ENCODE measurements at regions not wholly inside any gene's neighbourhood (a gene's known extent, or its start where the extent isn't known, plus 50 kb on each side); places are given as distances from the start of the nearest gene placed in this dataset.

DNA sequence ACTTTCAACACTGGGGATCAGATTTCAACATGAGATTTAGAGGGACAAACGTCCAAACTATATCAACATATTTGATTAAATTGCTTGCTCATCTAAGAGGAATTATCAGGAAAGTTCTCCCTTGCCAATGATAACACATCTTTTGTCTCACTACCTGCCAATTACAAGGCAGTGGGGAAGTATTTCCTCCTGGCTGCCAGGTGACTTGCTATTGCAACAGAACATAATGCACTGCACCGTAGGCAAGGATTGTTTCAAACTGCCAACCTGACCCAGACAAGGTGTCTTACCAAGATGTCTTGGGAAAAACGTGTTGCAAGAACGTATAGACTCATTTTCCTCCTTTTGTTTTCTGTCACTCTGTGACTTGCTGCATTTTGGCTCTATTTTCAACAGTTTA, 711.6 kb downstream of the METTL15 start:
- Histone ChIP-seq H3K27ac (ENCODE audit: low read depth in 1 of 2, low read length in 1 of 2) (no peak overlapping the region), H3K4me1 (ENCODE audit: control insufficient read depth in 5 of 5, insufficient read depth in 5 of 5, low read length in 5 of 5) (no peaks in the 10 kb centered on the region), H3K9me3 (ENCODE audit: control insufficient read depth in 4 of 4, insufficient read depth in 3 of 4, low read length in 3 of 4) (no peaks in the 10 kb centered on the region), H3K36me3 (ENCODE audit: control insufficient read depth in 4 of 4, insufficient read depth in 4 of 4, low read length in 4 of 4) (no peaks in the 10 kb centered on the region), H3K27me3 (ENCODE audit: control insufficient read depth in 3 of 3, insufficient read depth in 3 of 3, low read length in 2 of 3) (no peaks in the 10 kb centered on the region), H3K4me3 (no peak overlapping the region), H3K9ac (ENCODE audit: insufficient read depth in 1 of 2, low read length in 2 of 2) (no peak overlapping the region)
- WGBS, 2 donors: 47 to 51% methylated on average over 4 of the region's 4 CpGs
- TF ChIP-seq, protein P1, sequence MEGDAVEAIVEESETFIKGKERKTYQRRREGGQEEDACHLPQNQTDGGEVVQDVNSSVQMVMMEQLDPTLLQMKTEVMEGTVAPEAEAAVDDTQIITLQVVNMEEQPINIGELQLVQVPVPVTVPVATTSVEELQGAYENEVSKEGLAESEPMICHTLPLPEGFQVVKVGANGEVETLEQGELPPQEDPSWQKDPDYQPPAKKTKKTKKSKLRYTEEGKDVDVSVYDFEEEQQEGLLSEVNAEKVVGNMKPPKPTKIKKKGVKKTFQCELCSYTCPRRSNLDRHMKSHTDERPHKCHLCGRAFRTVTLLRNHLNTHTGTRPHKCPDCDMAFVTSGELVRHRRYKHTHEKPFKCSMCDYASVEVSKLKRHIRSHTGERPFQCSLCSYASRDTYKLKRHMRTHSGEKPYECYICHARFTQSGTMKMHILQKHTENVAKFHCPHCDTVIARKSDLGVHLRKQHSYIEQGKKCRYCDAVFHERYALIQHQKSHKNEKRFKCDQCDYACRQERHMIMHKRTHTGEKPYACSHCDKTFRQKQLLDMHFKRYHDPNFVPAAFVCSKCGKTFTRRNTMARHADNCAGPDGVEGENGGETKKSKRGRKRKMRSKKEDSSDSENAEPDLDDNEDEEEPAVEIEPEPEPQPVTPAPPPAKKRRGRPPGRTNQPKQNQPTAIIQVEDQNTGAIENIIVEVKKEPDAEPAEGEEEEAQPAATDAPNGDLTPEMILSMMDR (IDR thresholded peaks at IDR 0.05; ENCODE audit: control extremely low read depth, extremely low read depth): no peak
- ATAC-seq (ENCODE audit: insufficient read depth, low FRiP score): no peak
- no peak for DNase-seq

DNA sequence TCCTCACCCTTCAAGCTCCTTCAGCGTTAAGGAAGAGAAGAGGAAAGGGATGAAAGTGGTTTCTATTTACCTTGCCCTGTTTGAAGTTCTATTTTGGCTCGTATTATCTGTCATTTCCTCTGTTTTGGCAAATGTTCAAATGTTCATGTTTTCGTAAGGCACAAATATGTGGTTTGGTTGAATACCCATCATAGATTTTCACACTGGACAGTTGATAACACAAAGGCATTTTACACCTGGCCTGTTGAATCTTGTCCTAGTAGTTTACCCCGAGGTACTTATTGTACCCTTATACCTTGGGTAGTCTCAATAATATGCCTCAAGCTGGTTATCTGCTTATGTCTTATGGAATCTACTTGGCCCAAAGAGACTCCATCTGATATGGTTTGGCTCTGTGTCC, 706.9 kb downstream of the METTL15 start:
- H3K36me3 ChIP-seq (ENCODE audit: control insufficient read depth in 4 of 4, insufficient read depth in 4 of 4, low read length in 4 of 4): no peaks in the 10 kb centered on the region
- no peak overlapping the region for H3K9ac ChIP-seq (ENCODE audit: insufficient read depth in 1 of 2, low read length in 2 of 2)
- no peaks in the 10 kb centered on the region for H3K27me3 ChIP-seq (ENCODE audit: control insufficient read depth in 3 of 3, insufficient read depth in 3 of 3, low read length in 2 of 3)
- no peaks in the 10 kb centered on the region for H3K9me3 ChIP-seq (ENCODE audit: control insufficient read depth in 4 of 4, insufficient read depth in 3 of 4, low read length in 3 of 4)
- DNase-seq (no peak), ATAC-seq (ENCODE audit: insufficient read depth, low FRiP score) (no peak)
- 55 to 60% methylated on average over 4 of the region's 4 CpGs for WGBS, 2 donors
- no peak overlapping the region for H3K27ac ChIP-seq (ENCODE audit: low read depth in 1 of 2, low read length in 1 of 2)
- H3K4me1 ChIP-seq (ENCODE audit: control insufficient read depth in 5 of 5, insufficient read depth in 5 of 5, low read length in 5 of 5): no peaks in the 10 kb centered on the region
- H3K4me3 ChIP-seq: no peak overlapping the region
- TF ChIP-seq, protein P1 (IDR thresholded peaks at IDR 0.05; ENCODE audit: control extremely low read depth, extremely low read depth): no peak

DNA sequence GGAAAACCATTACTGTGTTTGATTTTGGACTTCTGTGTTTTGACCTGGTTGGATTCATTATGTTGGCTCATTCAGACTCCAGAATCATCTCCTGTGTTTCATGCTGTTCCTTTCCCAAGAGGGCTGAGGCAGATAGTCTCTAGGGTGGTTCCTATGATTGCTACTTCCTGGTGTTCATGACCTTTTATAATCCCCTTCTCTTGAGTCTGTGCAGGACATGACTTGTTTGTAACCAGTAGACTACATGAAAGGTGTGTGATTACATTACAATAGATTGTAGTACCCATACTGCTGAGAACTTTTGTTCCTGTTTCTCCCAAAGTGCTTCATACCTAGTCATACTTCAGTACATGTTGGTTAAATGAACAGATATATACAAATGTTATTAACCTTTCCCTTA, 700.6 kb downstream of the METTL15 start:
- no peak for DNase-seq
- no peaks in the 10 kb centered on the region for H3K4me1 ChIP-seq (ENCODE audit: control insufficient read depth in 5 of 5, insufficient read depth in 5 of 5, low read length in 5 of 5)
- no peaks in the 10 kb centered on the region for H3K9me3 ChIP-seq (ENCODE audit: control insufficient read depth in 4 of 4, insufficient read depth in 3 of 4, low read length in 3 of 4)
- no peak overlapping the region for H3K27ac ChIP-seq (ENCODE audit: low read depth in 1 of 2, low read length in 1 of 2)
- no peaks in the 10 kb centered on the region for H3K27me3 ChIP-seq (ENCODE audit: control insufficient read depth in 3 of 3, insufficient read depth in 3 of 3, low read length in 2 of 3)
- no peaks in the 10 kb centered on the region for H3K36me3 ChIP-seq (ENCODE audit: control insufficient read depth in 4 of 4, insufficient read depth in 4 of 4, low read length in 4 of 4)
- H3K4me3 ChIP-seq: no peak overlapping the region
- no peak for ATAC-seq (ENCODE audit: insufficient read depth, low FRiP score)
- no peak overlapping the region for H3K9ac ChIP-seq (ENCODE audit: insufficient read depth in 1 of 2, low read length in 2 of 2)
- TF ChIP-seq, protein P1 (IDR thresholded peaks at IDR 0.05; ENCODE audit: control extremely low read depth, extremely low read depth): no peak

DNA sequence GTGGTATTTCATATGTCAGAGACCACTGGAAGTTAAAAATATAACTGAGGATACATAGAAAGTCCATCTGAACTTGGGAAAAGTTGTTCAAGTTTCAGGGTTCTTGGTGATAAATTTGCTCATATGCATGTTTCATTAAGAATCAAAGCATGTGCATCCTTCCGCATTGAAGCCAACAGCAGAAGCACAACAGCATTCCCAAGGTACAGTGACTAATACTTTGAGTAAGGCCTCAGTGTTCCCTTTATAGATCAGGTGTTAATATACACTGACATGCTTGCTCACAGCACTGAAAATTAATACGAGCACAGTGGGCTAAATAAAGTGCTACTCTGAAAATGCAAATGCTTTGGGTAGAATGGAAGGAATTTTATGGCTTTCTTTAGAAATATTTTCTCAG, 691.1 kb downstream of the METTL15 start:
- 80 to 86% methylated on average over 2 of the region's 2 CpGs for WGBS, 2 donors
- Histone ChIP-seq H3K9ac (ENCODE audit: insufficient read depth in 1 of 2, low read length in 2 of 2) (no peak overlapping the region), H3K9me3 (ENCODE audit: control insufficient read depth in 4 of 4, insufficient read depth in 3 of 4, low read length in 3 of 4) (peaks cover 0 to 4% (median 0%) of the 10 kb centered on the region in 4 donors), H3K4me3 (no peak overlapping the region), H3K27me3 (ENCODE audit: control insufficient read depth in 3 of 3, insufficient read depth in 3 of 3, low read length in 2 of 3) (no peaks in the 10 kb centered on the region), H3K36me3 (ENCODE audit: control insufficient read depth in 4 of 4, insufficient read depth in 4 of 4, low read length in 4 of 4) (no peaks in the 10 kb centered on the region), H3K4me1 (ENCODE audit: control insufficient read depth in 5 of 5, insufficient read depth in 5 of 5, low read length in 5 of 5) (no peaks in the 10 kb centered on the region), H3K27ac (ENCODE audit: low read depth in 1 of 2, low read length in 1 of 2) (no peak overlapping the region)
- DNase-seq (no peak), ATAC-seq (ENCODE audit: insufficient read depth, low FRiP score) (no peak)
- TF ChIP-seq, protein P1 (IDR thresholded peaks at IDR 0.05; ENCODE audit: control extremely low read depth, extremely low read depth): no peak

All from lung (tissue), 11 donors.